ENCODE measurements at regions not wholly inside any gene's neighbourhood (a gene's known extent, or its start where the extent isn't known, plus 50 kb on each side); places are given as distances from the start of the nearest gene placed in this dataset.

GRCh38 chr15:72923289-72923688 is 129.0 kb upstream of the NEO1 start:
- no peak for DNase-seq (ENCODE audit: low read depth)

- DNase-seq (ENCODE audit: low read depth), result no peak
These were observed 131.7 kb upstream of the NEO1 start for GRCh38 chr15:72920551-72920950.

- no peak for DNase-seq (ENCODE audit: low read depth)
These were observed 132.3 kb upstream of the NEO1 start for GRCh38 chr15:72919936-72920465.

GRCh38 chr15:72916897-72917296 is 133.3 kb upstream of the ADPGK start:
- DNase-seq (ENCODE audit: low read depth), result no peak

- no peak for DNase-seq (ENCODE audit: low read depth)
These were observed 132.8 kb upstream of the ADPGK start for GRCh38 chr15:72916378-72916777.

- no peak for DNase-seq (ENCODE audit: low read depth)
These were observed 132.3 kb upstream of the ADPGK start for GRCh38 chr15:72915843-72916242.

GRCh38 chr15:72912996-72913395 is 129.4 kb upstream of the ADPGK start:
- DNase-seq (ENCODE audit: low read depth), result no peak

- no peak for DNase-seq (ENCODE audit: low read depth)
These were observed 128.6 kb upstream of the ADPGK start for GRCh38 chr15:72912121-72912520.

- no peak for DNase-seq (ENCODE audit: low read depth)
These were observed 128.1 kb upstream of the ADPGK start for GRCh38 chr15:72911626-72912025.

- DNase-seq (ENCODE audit: low read depth), result no peak
These were observed 125.2 kb upstream of the ADPGK start for GRCh38 chr15:72908713-72909112.

- DNase-seq (ENCODE audit: low read depth), result no peak
These were observed 124.2 kb upstream of the ADPGK start for GRCh38 chr15:72907733-72908132.

- DNase-seq (ENCODE audit: low read depth), result no peak
These were observed 119.3 kb upstream of the ADPGK start for GRCh38 chr15:72902919-72903260.

- DNase-seq (ENCODE audit: low read depth), result no peak
These were observed 118.8 kb upstream of the ADPGK start for GRCh38 chr15:72902245-72902918.

GRCh38 chr15:72892986-72893385 is 109.4 kb upstream of the ADPGK start:
- DNase-seq (ENCODE audit: low read depth), result no peak

- DNase-seq (ENCODE audit: low read depth), result no peak
These were observed 106.5 kb upstream of the ADPGK start for GRCh38 chr15:72890043-72890442.

GRCh38 chr15:72889545-72889944 is 106.0 kb upstream of the ADPGK start:
- DNase-seq (ENCODE audit: low read depth), result no peak

GRCh38 chr15:72888811-72889210 is 105.3 kb upstream of the ADPGK start:
- no peak for DNase-seq (ENCODE audit: low read depth)

- DNase-seq (ENCODE audit: low read depth), result no peak
These were observed 104.7 kb upstream of the ADPGK start for GRCh38 chr15:72888211-72888610.

- DNase-seq (ENCODE audit: low read depth), result no peak
These were observed 103.8 kb upstream of the ADPGK start for GRCh38 chr15:72887376-72887775.

- DNase-seq (ENCODE audit: low read depth), result no peak
These were observed 100.8 kb upstream of the ADPGK start for GRCh38 chr15:72884311-72884710.

GRCh38 chr15:72873379-72874233 is 90.0 kb upstream of the ADPGK start:
- DNase-seq (ENCODE audit: low read depth), result no peak

- no peak for DNase-seq (ENCODE audit: low read depth)
These were observed 88.7 kb upstream of the ADPGK start for GRCh38 chr15:72872066-72872845.

All from HT1080 (cell line).